ENCODE measurements at regions not wholly inside any gene's neighbourhood (a gene's known extent, or its start where the extent isn't known, plus 50 kb on each side); places are given as distances from the start of the nearest gene placed in this dataset.

DNA sequence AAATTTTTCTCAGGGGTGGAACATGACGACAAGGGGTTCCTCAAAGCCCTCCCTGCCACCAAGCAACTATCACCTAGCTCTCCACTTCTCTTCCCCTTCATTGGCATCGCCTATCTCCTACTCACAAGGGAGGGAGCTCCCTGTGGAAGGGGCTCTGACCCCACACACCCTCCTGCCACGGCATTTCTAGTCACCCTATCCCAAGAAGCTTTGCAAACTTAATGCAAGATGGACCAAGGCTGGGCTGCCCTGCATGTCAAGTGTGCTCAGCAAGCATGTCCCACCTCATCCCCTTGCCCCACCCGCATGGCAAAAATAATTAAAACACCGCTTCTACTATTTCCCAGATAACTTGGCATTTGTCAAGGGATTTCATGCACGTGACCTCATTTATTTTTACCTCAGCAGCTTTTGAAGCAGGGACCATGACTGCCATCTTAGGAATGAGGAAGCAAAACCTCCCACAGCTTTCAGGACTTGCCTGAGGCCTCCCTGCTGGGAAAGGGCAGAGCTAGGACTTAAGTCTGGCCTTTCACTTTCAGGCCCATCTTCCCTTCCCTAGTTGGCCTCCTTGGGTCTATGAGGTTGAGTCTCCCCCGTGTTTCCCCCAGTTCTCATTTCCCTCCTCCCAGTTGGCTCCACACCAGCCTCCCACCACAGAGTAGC lies 161.3 kb downstream of the TSEN15 start:
- WGBS, 2 donors: 67 to 68% methylated on average over 7 of the region's 7 CpGs
- intact Hi-C loops (cut with DNase I; ENCODE audit: low total_unique reads): no loop called here
- DNase-seq (ENCODE audit: low spot score in 2 of 2): no peak
- no peak overlapping the region for H3K4me3 ChIP-seq (ENCODE audit: low read depth, poor library complexity, severe bottlenecking)
- no peak for TF ChIP-seq POLR2A (IDR thresholded peaks at IDR 0.05)
- TF ChIP-seq CTCF (IDR thresholded peaks at IDR 0.05): no peak

- intact Hi-C loops (cut with DNase I; ENCODE audit: low total_unique reads): no loop called here
- DNase-seq (ENCODE audit: low spot score in 2 of 2): no peak
- H3K4me3 ChIP-seq (ENCODE audit: low read depth, poor library complexity, severe bottlenecking): no peak overlapping the region
- TF ChIP-seq CTCF (IDR thresholded peaks at IDR 0.05) (no peak), POLR2A (IDR thresholded peaks at IDR 0.05) (no peak)
- WGBS, 2 donors: 85 to 88% methylated on average over 4 of the region's 4 CpGs
These were observed 162.6 kb downstream of the TSEN15 start for GRCh38 chr1:184214128-184214527.

DNA sequence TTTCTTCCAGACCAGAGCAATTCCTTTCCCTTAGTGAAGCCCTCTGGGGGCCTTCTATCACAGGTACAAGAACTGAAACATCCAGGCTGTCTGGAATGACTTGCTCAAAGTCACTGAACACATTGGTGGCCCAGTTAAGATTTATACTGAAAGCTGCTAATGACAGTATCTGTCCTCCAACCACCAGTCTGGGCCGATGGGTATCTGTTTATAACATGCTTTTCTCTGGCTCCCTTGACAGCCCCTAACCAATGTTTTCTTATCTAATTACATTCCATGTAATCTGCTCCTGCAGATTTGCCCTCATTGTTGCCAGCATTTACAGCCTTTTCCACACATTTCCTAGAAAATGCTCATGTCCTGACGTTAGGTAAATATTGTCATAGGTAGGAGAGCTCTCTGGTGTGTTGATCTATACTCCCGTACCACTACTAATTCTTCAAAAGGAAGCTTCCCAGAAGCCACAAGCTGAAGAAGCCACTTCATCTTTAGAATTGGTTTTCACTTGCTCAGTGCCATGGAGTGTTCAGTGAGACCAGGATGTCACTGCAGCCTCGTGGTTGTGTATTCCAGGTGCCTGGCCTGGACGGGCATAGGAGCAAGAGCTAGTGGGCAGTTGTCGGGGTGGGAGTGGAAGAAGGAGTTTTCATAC lies 163.9 kb downstream of the TSEN15 start:
- DNase-seq (ENCODE audit: low spot score in 2 of 2): no peak
- TF ChIP-seq POLR2A (IDR thresholded peaks at IDR 0.05) (no peak), CTCF (IDR thresholded peaks at IDR 0.05) (no peak)
- intact Hi-C loops (cut with DNase I; ENCODE audit: low total_unique reads): no loop called here
- WGBS, 2 donors: 91 to 92% methylated on average over 6 of the region's 6 CpGs
- no peak overlapping the region for H3K4me3 ChIP-seq (ENCODE audit: low read depth, poor library complexity, severe bottlenecking)

DNA sequence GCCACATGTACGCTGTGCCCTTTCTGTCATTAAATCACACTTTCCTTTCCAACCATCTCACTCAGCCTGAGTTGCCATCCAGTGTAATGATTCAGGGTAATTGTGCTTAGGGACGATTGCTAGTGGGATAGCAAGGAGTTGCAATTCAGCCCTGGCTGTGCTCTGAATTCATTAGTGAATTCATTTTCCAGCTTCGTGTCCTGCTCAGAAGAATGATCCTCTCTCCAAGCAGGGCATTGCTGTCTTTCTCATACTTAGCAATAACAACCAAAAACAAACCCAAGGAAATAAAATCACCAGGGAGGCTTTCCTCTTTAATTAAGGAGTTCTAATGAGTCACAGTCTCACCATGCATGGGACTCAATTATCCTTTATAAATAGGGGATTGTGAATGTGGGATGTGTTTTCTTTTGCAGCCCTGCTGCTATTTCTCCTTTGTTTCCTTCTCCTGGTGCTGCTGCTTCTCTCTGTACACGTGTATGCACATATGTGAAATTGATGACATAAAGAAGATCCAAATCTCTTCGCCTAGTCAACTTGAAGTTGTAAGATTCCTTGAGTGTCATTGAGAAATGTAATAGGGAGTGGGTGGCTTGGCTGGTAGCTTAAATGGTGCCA lies 167.0 kb downstream of the TSEN15 start:
- H3K4me3 ChIP-seq (ENCODE audit: low read depth, poor library complexity, severe bottlenecking): no peak overlapping the region
- no peak for DNase-seq (ENCODE audit: low spot score in 2 of 2)
- TF ChIP-seq CTCF (IDR thresholded peaks at IDR 0.05) (no peak), POLR2A (IDR thresholded peaks at IDR 0.05) (no peak)
- WGBS, 2 donors: 59 to 66% methylated on average over 5 of the region's 5 CpGs
- intact Hi-C loops (cut with DNase I; ENCODE audit: low total_unique reads): no loop called here

DNA sequence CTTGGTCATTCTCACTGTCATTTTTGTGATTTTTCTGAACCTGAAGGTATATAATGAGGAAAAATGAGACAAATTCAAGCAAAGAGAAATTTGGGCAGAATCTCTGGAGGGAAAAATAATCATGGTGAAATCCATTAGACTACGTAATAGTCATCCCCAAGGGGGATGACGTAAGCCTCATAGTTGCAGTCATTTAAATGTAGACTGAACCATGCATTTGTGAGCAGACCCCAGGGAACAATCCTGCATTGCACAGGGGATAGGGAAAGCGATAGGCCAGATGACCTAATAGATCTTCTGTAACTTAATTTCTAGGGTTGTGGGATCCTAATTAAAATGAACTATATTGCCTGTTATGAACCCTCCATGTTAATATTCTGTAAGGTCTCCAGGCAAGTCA lies 167.4 kb upstream of the C1orf21 start:
- H3K4me3 ChIP-seq (ENCODE audit: low read depth, poor library complexity, severe bottlenecking): no peak overlapping the region
- TF ChIP-seq POLR2A (IDR thresholded peaks at IDR 0.05) (no peak), CTCF (IDR thresholded peaks at IDR 0.05) (no peak)
- intact Hi-C loops (cut with DNase I; ENCODE audit: low total_unique reads): no loop called here
- 60 to 70% methylated on average over 3 of the region's 3 CpGs for WGBS, 2 donors
- no peak for DNase-seq (ENCODE audit: low spot score in 2 of 2)
